Fibroblast of lung (primary cell): ENCODE measurements at regions not wholly inside any gene's neighbourhood (a gene's known extent, or its start where the extent isn't known, plus 50 kb on each side); places are given as distances from the start of the nearest gene placed in this dataset.
"Not testable (repeated sequence)": the region's sequence is repeated elsewhere in the genome, so short reads cannot be mapped to it uniquely, and the experiment has no call there.

ENCODE experiments used
- DNase-seq, 2 donors: peaks; one replicate each; pipeline versions ENCODE4 v3.0.0 to v3.0.0-alpha.2; 2010; ENCODE audit warnings: low read depth in 2 of 2
- H2AFZ ChIP-seq: 2 replicates; pipeline ENCODE4 v1.5.1; 2012; ENCODE audit warnings: low read length, control low read depth, inconsistent platforms
- H3K27ac ChIP-seq: 2 replicates; pipeline ENCODE4 v1.5.1; 2011; ENCODE audit warnings: low read length, control low read depth; ENCODE audit not compliant: insufficient read depth
- H3K27me3 ChIP-seq: 2 replicates; pipeline ENCODE4 v1.5.1; 2011; ENCODE audit warnings: mild to moderate bottlenecking, low read length; ENCODE audit not compliant: control insufficient read depth, insufficient read depth
- H3K36me3 ChIP-seq: 2 replicates; pipeline ENCODE4 v1.5.1; 2011; ENCODE audit warnings: low read length; ENCODE audit not compliant: control insufficient read depth, insufficient read depth
- H3K4me1 ChIP-seq: 2 replicates; pipeline ENCODE4 v1.5.1; 2011; ENCODE audit warnings: low read length; ENCODE audit not compliant: control insufficient read depth, insufficient read depth; ENCODE audit errors: extremely low read depth
- H3K4me2 ChIP-seq: 2 replicates; pipeline ENCODE4 v1.5.1; 2011; ENCODE audit warnings: low read length, control low read depth; ENCODE audit not compliant: insufficient read depth; ENCODE audit errors: extremely low read depth
- H3K4me3 ChIP-seq, 4 experiments: fragments of 200-600 bp in 1 of 4; sonication (generic) in 1 of 4; replicated peaks in 1 of 4; 2 replicates each; pipeline ENCODE4 v1.5.1; 2011 to 2016; ENCODE audit warnings: low read length in 4 of 4, low read depth in 3 of 4, mild to moderate bottlenecking in 3 of 4, control low read depth in 2 of 4, inconsistent platforms in 1 of 4, mixed read lengths in 1 of 4; ENCODE audit not compliant: insufficient read depth in 1 of 4; ENCODE audit errors: control extremely low read depth in 1 of 4
- H3K79me2 ChIP-seq: 2 replicates; pipeline ENCODE4 v1.5.1; 2012; ENCODE audit warnings: mild to moderate bottlenecking, low read length, inconsistent platforms; ENCODE audit not compliant: control insufficient read depth, insufficient read depth
- H3K9ac ChIP-seq: 2 replicates; pipeline ENCODE4 v1.5.1; 2011; ENCODE audit warnings: mild to moderate bottlenecking, low read length, control low read depth; ENCODE audit not compliant: insufficient read depth
- H3K9me3 ChIP-seq: 2 replicates; pipeline ENCODE4 v1.5.1; 2012; ENCODE audit warnings: low read depth, low read length; ENCODE audit not compliant: control insufficient read depth, insufficient read depth
- H4K20me1 ChIP-seq: 2 replicates; pipeline ENCODE4 v1.5.1; 2011; ENCODE audit warnings: low read length; ENCODE audit not compliant: control insufficient read depth, insufficient read depth; ENCODE audit errors: extremely low read depth
- CTCF ChIP-seq, 2 donors: IDR thresholded peaks in 1 of 2; conservative IDR thresholded peaks in 1 of 2; 1 replicate in 1 of 2; 2 replicates in 1 of 2; pipeline ENCODE4 v1.5.1; 2011 to 2012; ENCODE audit warnings: low read length in 2 of 2, control low read depth in 1 of 2, inconsistent platforms in 1 of 2, low read depth in 1 of 2, mild to moderate bottlenecking in 1 of 2
- EZH2 ChIP-seq: IDR thresholded peaks from 2 replicates; pipeline ENCODE4 v1.5.1; 2012; ENCODE audit warnings: low read length, control low read depth, mild to moderate bottlenecking; ENCODE audit errors: missing control alignments

- no peaks in the 10 kb centered on the region for H3K9me3 ChIP-seq
- no peaks in the 10 kb centered on the region for H4K20me1 ChIP-seq
- no peaks in the 10 kb centered on the region for H3K79me2 ChIP-seq
- no peak overlapping the region for H3K4me2 ChIP-seq
- no peak overlapping the region for H2AFZ ChIP-seq
- H3K27me3 ChIP-seq = no peaks in the 10 kb centered on the region
- no peak for DNase-seq
- no peak overlapping the region for H3K9ac ChIP-seq
- TF ChIP-seq EZH2 = no peak
- TF ChIP-seq CTCF (conservative IDR thresholded peaks at IDR 0.05 in 1 of 2, IDR thresholded peaks at IDR 0.05 in 1 of 2; ENCODE audit: low read depth in 1 of 2, low read length in 2 of 2) = no peak
- no peaks in the 10 kb centered on the region for H3K4me1 ChIP-seq
- H3K4me3 ChIP-seq = no peak overlapping the region
- H3K27ac ChIP-seq = no peak overlapping the region
- H3K36me3 ChIP-seq = no peaks in the 10 kb centered on the region
Observed at GRCh38 chr10:122774231-122774630, 71.4 kb downstream of the CUZD1 start.

DNA sequence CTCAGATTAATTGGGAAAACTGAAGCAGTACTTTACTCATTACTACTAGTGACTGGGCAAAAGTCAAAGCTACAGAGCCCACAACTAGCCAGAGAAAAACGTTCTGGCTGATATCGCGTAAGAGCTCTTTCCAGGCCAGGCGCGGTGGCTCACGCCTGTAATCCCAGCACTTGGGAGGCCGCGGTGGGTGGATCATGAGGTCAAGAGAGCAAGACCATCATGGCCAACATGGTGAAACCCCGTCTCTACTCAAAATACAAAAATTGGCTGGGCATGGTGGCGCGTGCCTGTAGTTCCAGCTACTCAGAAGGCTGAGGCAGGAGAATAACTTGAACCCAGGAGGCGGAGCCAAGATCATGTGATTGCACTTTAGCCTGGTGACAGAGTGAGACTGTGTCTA is 71.8 kb upstream of the C10orf120 start:
- H3K4me2 ChIP-seq, H3K79me2 ChIP-seq, H2AFZ ChIP-seq, H4K20me1 ChIP-seq, H3K27me3 ChIP-seq, H3K4me3 ChIP-seq, H3K36me3 ChIP-seq, H3K9me3 ChIP-seq, H3K4me1 ChIP-seq, H3K27ac ChIP-seq, DNase-seq, H3K9ac ChIP-seq: not testable (repeated sequence)

GRCh38 chr10:122768389-122768745 is 68.7 kb upstream of the C10orf120 start:
- Histone ChIP-seq H2AFZ (no peak overlapping the region), H3K36me3 (no peaks in the 10 kb centered on the region), H3K27ac (no peak overlapping the region), H3K27me3 (no peaks in the 10 kb centered on the region), H4K20me1 (no peaks in the 10 kb centered on the region), H3K9me3 (no peaks in the 10 kb centered on the region), H3K4me3 (no peak overlapping the region), H3K79me2 (no peaks in the 10 kb centered on the region), H3K9ac (no peak overlapping the region), H3K4me2 (no peak overlapping the region), H3K4me1 (no peaks in the 10 kb centered on the region)
- DNase-seq = no peak
- TF ChIP-seq CTCF (conservative IDR thresholded peaks at IDR 0.05 in 1 of 2, IDR thresholded peaks at IDR 0.05 in 1 of 2; ENCODE audit: low read depth in 1 of 2, low read length in 2 of 2) (no peak), EZH2 (no peak)
